HCT116 (cell line): ENCODE measurements at regions not wholly inside any gene's neighbourhood (a gene's known extent, or its start where the extent isn't known, plus 50 kb on each side); places are given as distances from the start of the nearest gene placed in this dataset.

Experiments used
- ATAC-seq: fragments of 200-7000 bp; cut with Tn5 transposase; 2 replicates; pipeline ENCODE4 v1.9.1; 2020; ENCODE audit warnings: mild to moderate bottlenecking, moderate library complexity
- BruUV-seq: library from RNA; stranded (reverse); fragments of 400-500 nt; replicated peaks from 2 replicates; lab custom pipeline; 2021; lab: Mats Ljungman, UMichigan
- CTCF ChIA-PET: fragments of 300-600 bp; sonication (Branson Sonifier 250); formaldehyde crosslinking; loops from one replicate; lab custom pipeline; 2021; ENCODE audit warnings: antibody characterized with exemption; lab: Charles Lee
- POLR2A ChIA-PET: fragments of 300-600, 350-600 bp; sonication (Branson Sonifier 250); formaldehyde crosslinking; loops from one replicate; lab custom pipeline; 2021; ENCODE audit warnings: antibody characterized with exemption; lab: Charles Lee
- RAD21 ChIA-PET, 2 experiments: fragments of 300-600 bp; sonication (Branson Sonifier 250); formaldehyde crosslinking; loops; one replicate each; lab custom pipeline; 2023; ENCODE audit warnings: low total read pairs in 2 of 2; ENCODE audit not compliant: uncharacterized antibody in 2 of 2, unreplicated experiment in 2 of 2, low non-redundant PET in 1 of 2; lab: Charles Lee
- DNase-seq: peaks from one replicate; pipeline ENCODE4 v3.0.0-alpha.2; 2010; ENCODE audit warnings: low read depth, low spot score
- H2AFZ ChIP-seq: fragments of 200-600 bp; shearing (Covaris generic), sonication (generic); 2 replicates; pipeline ENCODE4 v1.6.1; 2017; ENCODE audit warnings: low read depth, mixed run types, mixed read lengths, antibody characterized with exemption, low read length; ENCODE audit not compliant: poor library complexity, severe bottlenecking
- H3K27ac ChIP-seq: 2 replicates; pipeline ENCODE4 v1.5.1; 2012; ENCODE audit warnings: low read depth, low read length
- H3K27me3 ChIP-seq: fragments of 200-600 bp; sonication (generic); 2 replicates; pipeline ENCODE4 v1.6.1; 2016; ENCODE audit warnings: mixed run types, low read length, mixed read lengths; ENCODE audit not compliant: insufficient read depth
- H3K36me3 ChIP-seq, 2 experiments: fragments of 200-500 bp in 1 of 2; fragments of 200-600 bp in 1 of 2; sonication (Bioruptor generic) in 1 of 2; sonication (generic) in 1 of 2; 2 replicates each; pipeline versions ENCODE4 v1.5.1 to v1.6.1; 2014 to 2016; ENCODE audit warnings: low read length in 2 of 2, inconsistent platforms in 1 of 2, mixed read lengths in 1 of 2, mixed run types in 1 of 2; ENCODE audit not compliant: insufficient read depth in 2 of 2, control insufficient read depth in 1 of 2
- H3K4me1 ChIP-seq, 2 experiments: fragments of 200-600 bp in 1 of 2; sonication (generic) in 1 of 2; 2 replicates each; pipeline versions ENCODE4 v1.5.1 to v1.6.1; 2012 to 2017; ENCODE audit warnings: low read length in 2 of 2, inconsistent platforms in 1 of 2, mild to moderate bottlenecking in 1 of 2, mixed read lengths in 1 of 2, mixed run types in 1 of 2, moderate library complexity in 1 of 2; ENCODE audit not compliant: insufficient read depth in 2 of 2, control insufficient read depth in 1 of 2
- H3K4me2 ChIP-seq: fragments of 200-600 bp; sonication (generic); 2 replicates; pipeline ENCODE4 v1.6.1; 2017; ENCODE audit warnings: mixed run types, low read length, mixed read lengths
- H3K4me3 ChIP-seq, 2 experiments: fragments of 200-600 bp in 1 of 2; sonication (generic) in 1 of 2; replicated peaks in 1 of 2; 2 replicates each; pipeline ENCODE4 v1.5.1; 2011 to 2016; ENCODE audit warnings: low read length in 2 of 2, control low read depth in 1 of 2, low read depth in 1 of 2, mild to moderate bottlenecking in 1 of 2, mixed read lengths in 1 of 2, mixed run types in 1 of 2
- H3K79me2 ChIP-seq: fragments of 200-600 bp; sonication (generic); 2 replicates; pipeline ENCODE4 v1.6.1; 2017; ENCODE audit warnings: mild to moderate bottlenecking, mixed run types, low read length, moderate library complexity, mixed read lengths; ENCODE audit not compliant: insufficient read depth
- H3K9ac ChIP-seq: fragments of 200-600 bp; sonication (generic); 2 replicates; pipeline ENCODE4 v1.6.1; 2016; ENCODE audit warnings: low read length, mixed read lengths
- H3K9me2 ChIP-seq: fragments of 200-600 bp; sonication (generic), shearing (Covaris generic); 2 replicates; pipeline ENCODE4 v1.6.1; 2017; ENCODE audit warnings: mixed run types, mild to moderate bottlenecking, moderate library complexity; ENCODE audit not compliant: insufficient read depth
- H3K9me3 ChIP-seq, 2 experiments: fragments of 200-500 bp in 1 of 2; fragments of 200-600 bp in 1 of 2; sonication (Bioruptor generic) in 1 of 2; sonication (generic) in 1 of 2; 2 replicates each; pipeline ENCODE4 v1.6.1; 2014 to 2017; ENCODE audit warnings: low read length in 2 of 2, mixed read lengths in 2 of 2, inconsistent platforms in 1 of 2, low read depth in 1 of 2, mild to moderate bottlenecking in 1 of 2, mixed run types in 1 of 2, moderate library complexity in 1 of 2; ENCODE audit not compliant: control insufficient read depth in 1 of 2, insufficient read depth in 1 of 2
- H4K20me1 ChIP-seq: fragments of 200-600 bp; sonication (generic), shearing (Covaris generic); 2 replicates; pipeline ENCODE4 v1.6.1; 2017; ENCODE audit warnings: mixed run types, mild to moderate bottlenecking, moderate library complexity; ENCODE audit not compliant: insufficient read depth
- EGR1 ChIP-seq: IDR thresholded peaks from 2 replicates; pipeline ENCODE4 v1.6.1; 2012; ENCODE audit warnings: low read depth
- ELF1 ChIP-seq: IDR thresholded peaks from 2 replicates; pipeline ENCODE4 v1.6.1; 2012; ENCODE audit warnings: low read depth, borderline replicate concordance
- JUND ChIP-seq: IDR thresholded peaks from 2 replicates; pipeline ENCODE4 v1.6.1; 2012
- POLR2A ChIP-seq: IDR thresholded peaks from 2 replicates; pipeline ENCODE4 v1.7.0; 2011; ENCODE audit warnings: borderline replicate concordance; ENCODE audit not compliant: insufficient read depth, insufficient read length; ENCODE audit errors: extremely low read depth
- RAD21 ChIP-seq: IDR thresholded peaks from 2 replicates; pipeline ENCODE4 v1.6.1; 2012; ENCODE audit warnings: low read depth, mild to moderate bottlenecking
- YY1 ChIP-seq: IDR thresholded peaks from 2 replicates; pipeline ENCODE4 v1.6.1; 2011; ENCODE audit warnings: low read length, low read depth, moderate library complexity, mild to moderate bottlenecking; ENCODE audit not compliant: insufficient replicate concordance; ENCODE audit errors: extremely low read depth
- ZFX ChIP-seq: fragments of 450-650 bp; IDR thresholded peaks from 2 replicates; pipeline ENCODE4 v1.6.1; 2017
- intact Hi-C: fragments of 100-400 bp; cut with micrococcal nuclease; formaldehyde crosslinking; loops from 2 replicates; pipeline ENCODE4 v1.10.0; 2022
- TF ChIP-seq, protein P1 (sequence below): IDR thresholded peaks from 2 replicates; pipeline ENCODE4 v1.6.1; 2012; ENCODE audit warnings: low read depth
- TF ChIP-seq, protein P2 (sequence below), 3 experiments: fragments of 200-600 bp in 1 of 3; sonication (generic) in 1 of 3; IDR thresholded peaks in 2 of 3; conservative IDR thresholded peaks in 1 of 3; 2 replicates each; pipeline ENCODE4 v1.5.1; 2012 to 2017; ENCODE audit warnings: low read depth in 2 of 3, low read length in 2 of 3, antibody characterized with exemption in 1 of 3, borderline replicate concordance in 1 of 3, control low read depth in 1 of 3, mild to moderate bottlenecking in 1 of 3, mixed read lengths in 1 of 3, mixed run types in 1 of 3, moderate library complexity in 1 of 3; ENCODE audit not compliant: insufficient read depth in 1 of 3
- TF ChIP-seq, protein P3 (sequence below): IDR thresholded peaks from 2 replicates; pipeline ENCODE4 v1.6.1; 2012
- TF ChIP-seq, protein P4 (sequence below): IDR thresholded peaks from 2 replicates; pipeline ENCODE4 v1.6.1; 2011; ENCODE audit warnings: mild to moderate bottlenecking, low read length, moderate library complexity; ENCODE audit not compliant: insufficient replicate concordance; ENCODE audit errors: extremely low read depth

DNA sequence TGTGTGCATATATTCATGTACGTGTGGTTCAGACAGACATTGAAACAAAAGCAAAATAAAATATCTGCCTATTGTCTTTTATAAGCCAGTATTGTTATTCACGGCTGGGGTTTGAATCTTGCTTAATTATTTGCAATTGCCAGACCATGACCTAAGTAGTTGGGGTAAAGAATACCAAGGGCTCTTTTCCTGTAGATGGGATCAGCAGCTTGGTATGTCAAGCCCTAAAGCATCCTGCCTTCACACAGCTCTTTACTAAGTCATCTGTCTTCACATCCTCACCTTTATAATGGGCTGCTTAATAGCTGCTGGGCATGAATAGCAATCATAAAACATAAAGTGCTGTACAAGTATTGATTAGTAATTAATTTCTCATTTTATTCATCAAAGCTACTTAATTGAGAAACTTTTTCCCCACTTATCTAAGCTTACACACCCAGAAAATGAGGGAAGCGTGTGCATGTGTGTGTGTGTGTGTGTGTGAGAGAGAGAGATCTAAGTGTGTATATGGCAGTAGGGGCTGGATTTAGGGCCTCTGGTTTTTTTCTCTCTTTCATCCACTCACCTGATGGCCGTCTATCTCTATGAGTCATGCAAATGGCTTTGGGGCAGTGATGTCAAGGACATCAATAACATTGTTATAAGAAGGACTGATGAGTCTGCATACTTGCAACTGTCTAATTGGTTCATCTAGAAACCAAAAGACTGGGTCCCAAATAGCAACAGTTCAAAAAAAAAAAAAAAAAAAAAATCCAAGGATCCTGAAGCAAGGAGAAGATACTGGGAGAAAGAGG lies 244.1 kb upstream of the TNP1 start (continued):
- TF ChIP-seq, protein P1, sequence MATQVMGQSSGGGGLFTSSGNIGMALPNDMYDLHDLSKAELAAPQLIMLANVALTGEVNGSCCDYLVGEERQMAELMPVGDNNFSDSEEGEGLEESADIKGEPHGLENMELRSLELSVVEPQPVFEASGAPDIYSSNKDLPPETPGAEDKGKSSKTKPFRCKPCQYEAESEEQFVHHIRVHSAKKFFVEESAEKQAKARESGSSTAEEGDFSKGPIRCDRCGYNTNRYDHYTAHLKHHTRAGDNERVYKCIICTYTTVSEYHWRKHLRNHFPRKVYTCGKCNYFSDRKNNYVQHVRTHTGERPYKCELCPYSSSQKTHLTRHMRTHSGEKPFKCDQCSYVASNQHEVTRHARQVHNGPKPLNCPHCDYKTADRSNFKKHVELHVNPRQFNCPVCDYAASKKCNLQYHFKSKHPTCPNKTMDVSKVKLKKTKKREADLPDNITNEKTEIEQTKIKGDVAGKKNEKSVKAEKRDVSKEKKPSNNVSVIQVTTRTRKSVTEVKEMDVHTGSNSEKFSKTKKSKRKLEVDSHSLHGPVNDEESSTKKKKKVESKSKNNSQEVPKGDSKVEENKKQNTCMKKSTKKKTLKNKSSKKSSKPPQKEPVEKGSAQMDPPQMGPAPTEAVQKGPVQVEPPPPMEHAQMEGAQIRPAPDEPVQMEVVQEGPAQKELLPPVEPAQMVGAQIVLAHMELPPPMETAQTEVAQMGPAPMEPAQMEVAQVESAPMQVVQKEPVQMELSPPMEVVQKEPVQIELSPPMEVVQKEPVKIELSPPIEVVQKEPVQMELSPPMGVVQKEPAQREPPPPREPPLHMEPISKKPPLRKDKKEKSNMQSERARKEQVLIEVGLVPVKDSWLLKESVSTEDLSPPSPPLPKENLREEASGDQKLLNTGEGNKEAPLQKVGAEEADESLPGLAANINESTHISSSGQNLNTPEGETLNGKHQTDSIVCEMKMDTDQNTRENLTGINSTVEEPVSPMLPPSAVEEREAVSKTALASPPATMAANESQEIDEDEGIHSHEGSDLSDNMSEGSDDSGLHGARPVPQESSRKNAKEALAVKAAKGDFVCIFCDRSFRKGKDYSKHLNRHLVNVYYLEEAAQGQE = no peak

DNA sequence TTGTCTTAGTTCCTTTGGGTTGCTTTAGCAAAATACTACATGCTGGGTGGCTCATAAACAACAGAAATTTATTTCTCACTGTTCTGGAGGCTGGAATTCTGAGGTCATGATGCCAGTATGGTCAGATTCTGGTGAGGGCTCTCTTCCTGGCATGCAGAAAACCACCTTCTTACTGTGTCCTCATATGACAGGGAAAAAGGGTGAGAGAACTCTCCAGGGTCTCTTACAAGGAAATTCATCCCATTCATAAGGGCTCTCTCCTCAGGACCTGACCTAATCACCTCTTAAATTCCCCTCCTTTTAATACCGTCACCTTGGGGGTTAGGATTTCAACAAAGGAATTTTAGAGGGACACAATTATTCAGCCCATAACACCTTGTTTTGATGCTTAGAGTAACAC lies 243.1 kb upstream of the TNP1 start:
- intact Hi-C loops = no loop called here
- Histone ChIP-seq H3K36me3 (no peaks in the 10 kb centered on the region), H3K4me3 (no peak overlapping the region), H4K20me1 (no peaks in the 10 kb centered on the region), H3K4me1 (peaks cover 14 to 46% of the 10 kb centered on the region in 2 experiments), H3K9ac (no peak overlapping the region), H3K27me3 (no peaks in the 10 kb centered on the region), H3K9me2 (no peaks in the 10 kb centered on the region), H3K4me2 (no peak overlapping the region), H3K27ac (no peak overlapping the region), H3K9me3 (no peaks in the 10 kb centered on the region), H3K79me2 (no peaks in the 10 kb centered on the region), H2AFZ (no peak overlapping the region)
- ATAC-seq (no peak), DNase-seq (no peak)
- TF ChIP-seq RAD21 (no peak), ELF1 (no peak), JUND (no peak), YY1 (no peak), POLR2A (no peak), EGR1 (no peak), ZFX (no peak)
- TF ChIP-seq, protein P2, sequence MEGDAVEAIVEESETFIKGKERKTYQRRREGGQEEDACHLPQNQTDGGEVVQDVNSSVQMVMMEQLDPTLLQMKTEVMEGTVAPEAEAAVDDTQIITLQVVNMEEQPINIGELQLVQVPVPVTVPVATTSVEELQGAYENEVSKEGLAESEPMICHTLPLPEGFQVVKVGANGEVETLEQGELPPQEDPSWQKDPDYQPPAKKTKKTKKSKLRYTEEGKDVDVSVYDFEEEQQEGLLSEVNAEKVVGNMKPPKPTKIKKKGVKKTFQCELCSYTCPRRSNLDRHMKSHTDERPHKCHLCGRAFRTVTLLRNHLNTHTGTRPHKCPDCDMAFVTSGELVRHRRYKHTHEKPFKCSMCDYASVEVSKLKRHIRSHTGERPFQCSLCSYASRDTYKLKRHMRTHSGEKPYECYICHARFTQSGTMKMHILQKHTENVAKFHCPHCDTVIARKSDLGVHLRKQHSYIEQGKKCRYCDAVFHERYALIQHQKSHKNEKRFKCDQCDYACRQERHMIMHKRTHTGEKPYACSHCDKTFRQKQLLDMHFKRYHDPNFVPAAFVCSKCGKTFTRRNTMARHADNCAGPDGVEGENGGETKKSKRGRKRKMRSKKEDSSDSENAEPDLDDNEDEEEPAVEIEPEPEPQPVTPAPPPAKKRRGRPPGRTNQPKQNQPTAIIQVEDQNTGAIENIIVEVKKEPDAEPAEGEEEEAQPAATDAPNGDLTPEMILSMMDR (IDR thresholded peaks at IDR 0.05 in 2 of 3, conservative IDR thresholded peaks at IDR 0.05 in 1 of 3; ENCODE audit: borderline replicate concordance in 1 of 3, insufficient read depth in 1 of 3, low read depth in 2 of 3, low read length in 2 of 3) = no peak
- TF ChIP-seq, protein P1 = no peak
- TF ChIP-seq, protein P3, sequence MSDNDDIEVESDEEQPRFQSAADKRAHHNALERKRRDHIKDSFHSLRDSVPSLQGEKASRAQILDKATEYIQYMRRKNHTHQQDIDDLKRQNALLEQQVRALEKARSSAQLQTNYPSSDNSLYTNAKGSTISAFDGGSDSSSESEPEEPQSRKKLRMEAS = no peak
- TF ChIP-seq, protein P4, sequence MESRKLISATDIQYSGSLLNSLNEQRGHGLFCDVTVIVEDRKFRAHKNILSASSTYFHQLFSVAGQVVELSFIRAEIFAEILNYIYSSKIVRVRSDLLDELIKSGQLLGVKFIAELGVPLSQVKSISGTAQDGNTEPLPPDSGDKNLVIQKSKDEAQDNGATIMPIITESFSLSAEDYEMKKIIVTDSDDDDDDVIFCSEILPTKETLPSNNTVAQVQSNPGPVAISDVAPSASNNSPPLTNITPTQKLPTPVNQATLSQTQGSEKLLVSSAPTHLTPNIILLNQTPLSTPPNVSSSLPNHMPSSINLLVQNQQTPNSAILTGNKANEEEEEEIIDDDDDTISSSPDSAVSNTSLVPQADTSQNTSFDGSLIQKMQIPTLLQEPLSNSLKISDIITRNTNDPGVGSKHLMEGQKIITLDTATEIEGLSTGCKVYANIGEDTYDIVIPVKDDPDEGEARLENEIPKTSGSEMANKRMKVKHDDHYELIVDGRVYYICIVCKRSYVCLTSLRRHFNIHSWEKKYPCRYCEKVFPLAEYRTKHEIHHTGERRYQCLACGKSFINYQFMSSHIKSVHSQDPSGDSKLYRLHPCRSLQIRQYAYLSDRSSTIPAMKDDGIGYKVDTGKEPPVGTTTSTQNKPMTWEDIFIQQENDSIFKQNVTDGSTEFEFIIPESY = no peak
- POLR2A ChIA-PET = no interaction called here
- CTCF ChIA-PET = no interaction called here
- no TSS peak for BruUV-seq
- RAD21 ChIA-PET = no interaction called here
